HepG2 (cell line): ENCODE measurements at regions not wholly inside any gene's neighbourhood (a gene's known extent, or its start where the extent isn't known, plus 50 kb on each side); places are given as distances from the start of the nearest gene placed in this dataset.

Experiments used
- FOSL2 ChIP-seq: sonication (generic); formaldehyde crosslinking; IDR thresholded peaks from 2 replicates; pipeline ENCODE4 v1.4.0; 2020; ENCODE audit warnings: missing genetic modification reagents
- HNF1A ChIP-seq, 2 experiments: sonication (generic) in 1 of 2; formaldehyde crosslinking in 1 of 2; IDR thresholded peaks; 2 replicates each; pipeline versions ENCODE4 v1.4.0 to v1.6.1; 2016 to 2020; ENCODE audit warnings: borderline replicate concordance in 1 of 2, low read depth in 1 of 2, mild to moderate bottlenecking in 1 of 2, missing genetic modification reagents in 1 of 2
- JDP2 ChIP-seq: sonication (generic); formaldehyde crosslinking; IDR thresholded peaks from 2 replicates; pipeline ENCODE4 v1.8.1; 2022; ENCODE audit warnings: missing genetic modification reagents, borderline replicate concordance
- XBP1 ChIP-seq: sonication (generic); formaldehyde crosslinking; IDR thresholded peaks from 2 replicates; pipeline ENCODE4 v1.5.0; 2020; ENCODE audit warnings: missing genetic modification reagents
- ZNF143 ChIP-seq: sonication (generic); formaldehyde crosslinking; IDR thresholded peaks from 2 replicates; pipeline ENCODE4 v1.4.0; 2020; ENCODE audit warnings: missing genetic modification reagents
- ZNF510 ChIP-seq: sonication (generic); formaldehyde crosslinking; IDR thresholded peaks from 2 replicates; pipeline ENCODE4 v1.4.0; 2020; ENCODE audit warnings: low read depth, mild to moderate bottlenecking, missing genetic modification reagents

- no peak for TF ChIP-seq HNF1A (IDR thresholded peaks at IDR 0.05; ENCODE audit: low read depth)
- no peak for TF ChIP-seq HNF1A (CRISPR knock-in tag; IDR thresholded peaks at IDR 0.05; ENCODE audit: borderline replicate concordance)
- TF ChIP-seq JDP2 (CRISPR knock-in tag) = no peak
- no peak for TF ChIP-seq ZNF143
- TF ChIP-seq XBP1 = no peak
- TF ChIP-seq ZNF510 = no peak
- no peak for TF ChIP-seq FOSL2
Measured at GRCh38 chr10:130580975-130581374, 444.8 kb downstream of the GLRX3 start.
